Osteocyte (in vitro differentiated cells): ENCODE measurements at regions not wholly inside any gene's neighbourhood (a gene's known extent, or its start where the extent isn't known, plus 50 kb on each side); places are given as distances from the start of the nearest gene placed in this dataset.

ENCODE experiments used
- DNase-seq: peaks from one replicate; pipeline ENCODE4 v3.0.0; 2021; ENCODE audit warnings: mixed read lengths; ENCODE audit not compliant: unreplicated experiment; ENCODE audit errors: extremely low spot score
- H3K27ac Mint-ChIP-seq: one replicate; pipeline ENCODE4 v1.8.0; 2021; ENCODE audit warnings: mild to moderate bottlenecking, mixed read lengths; ENCODE audit not compliant: unreplicated experiment
- H3K27me3 Mint-ChIP-seq: one replicate; pipeline ENCODE4 v1.8.0; 2021; ENCODE audit warnings: mixed read lengths; ENCODE audit not compliant: unreplicated experiment
- H3K36me3 Mint-ChIP-seq: one replicate; pipeline ENCODE4 v1.8.0; 2021; ENCODE audit warnings: mixed read lengths; ENCODE audit not compliant: unreplicated experiment
- H3K4me1 Mint-ChIP-seq: one replicate; pipeline ENCODE4 v1.8.0; 2021; ENCODE audit warnings: mixed read lengths; ENCODE audit not compliant: unreplicated experiment
- H3K4me3 Mint-ChIP-seq: one replicate; pipeline ENCODE4 v1.8.0; 2021; ENCODE audit warnings: mild to moderate bottlenecking, moderate library complexity, mixed read lengths; ENCODE audit not compliant: unreplicated experiment
- H3K9me3 Mint-ChIP-seq: one replicate; pipeline ENCODE4 v1.8.0; 2021; ENCODE audit warnings: mixed read lengths; ENCODE audit not compliant: unreplicated experiment
- TF ChIP-seq, protein P1 (sequence below): fragments of 200-600 bp; sonication (generic); IDR thresholded peaks from 2 replicates; pipeline ENCODE4 v1.5.0; 2021; ENCODE audit warnings: antibody characterized with exemption, mild to moderate bottlenecking, moderate library complexity

DNA sequence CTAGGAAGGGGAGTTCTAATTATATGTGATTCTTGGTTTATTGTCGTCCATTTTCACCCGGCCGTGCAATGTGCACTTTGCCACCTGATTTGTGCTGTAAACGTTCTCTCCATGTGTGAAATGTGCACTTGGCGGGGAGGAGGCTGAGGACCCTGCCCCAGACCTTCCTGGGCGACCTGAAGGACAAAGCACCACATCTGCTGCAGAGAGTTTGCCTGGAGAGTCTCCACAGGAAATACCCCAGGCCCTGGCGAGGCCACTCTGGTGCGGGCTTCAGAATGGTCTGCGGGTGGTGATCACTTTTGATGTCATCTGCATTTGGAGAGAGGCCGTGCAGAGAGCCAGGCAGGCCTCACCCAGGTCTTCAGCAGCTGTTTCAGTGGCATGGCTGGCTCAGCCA lies 224.7 kb downstream of the BRD1 start:
- TF ChIP-seq, protein P1, sequence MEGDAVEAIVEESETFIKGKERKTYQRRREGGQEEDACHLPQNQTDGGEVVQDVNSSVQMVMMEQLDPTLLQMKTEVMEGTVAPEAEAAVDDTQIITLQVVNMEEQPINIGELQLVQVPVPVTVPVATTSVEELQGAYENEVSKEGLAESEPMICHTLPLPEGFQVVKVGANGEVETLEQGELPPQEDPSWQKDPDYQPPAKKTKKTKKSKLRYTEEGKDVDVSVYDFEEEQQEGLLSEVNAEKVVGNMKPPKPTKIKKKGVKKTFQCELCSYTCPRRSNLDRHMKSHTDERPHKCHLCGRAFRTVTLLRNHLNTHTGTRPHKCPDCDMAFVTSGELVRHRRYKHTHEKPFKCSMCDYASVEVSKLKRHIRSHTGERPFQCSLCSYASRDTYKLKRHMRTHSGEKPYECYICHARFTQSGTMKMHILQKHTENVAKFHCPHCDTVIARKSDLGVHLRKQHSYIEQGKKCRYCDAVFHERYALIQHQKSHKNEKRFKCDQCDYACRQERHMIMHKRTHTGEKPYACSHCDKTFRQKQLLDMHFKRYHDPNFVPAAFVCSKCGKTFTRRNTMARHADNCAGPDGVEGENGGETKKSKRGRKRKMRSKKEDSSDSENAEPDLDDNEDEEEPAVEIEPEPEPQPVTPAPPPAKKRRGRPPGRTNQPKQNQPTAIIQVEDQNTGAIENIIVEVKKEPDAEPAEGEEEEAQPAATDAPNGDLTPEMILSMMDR = no peak
- H3K36me3 Mint-ChIP-seq = no peaks in the 10 kb centered on the region
- no peak overlapping the region for H3K27ac Mint-ChIP-seq
- H3K4me1 Mint-ChIP-seq = no peaks in the 10 kb centered on the region
- H3K4me3 Mint-ChIP-seq = no peak overlapping the region
- DNase-seq = no peak
- H3K27me3 Mint-ChIP-seq = no peaks in the 10 kb centered on the region
- peaks cover 20% of the 10 kb centered on the region for H3K9me3 Mint-ChIP-seq

DNA sequence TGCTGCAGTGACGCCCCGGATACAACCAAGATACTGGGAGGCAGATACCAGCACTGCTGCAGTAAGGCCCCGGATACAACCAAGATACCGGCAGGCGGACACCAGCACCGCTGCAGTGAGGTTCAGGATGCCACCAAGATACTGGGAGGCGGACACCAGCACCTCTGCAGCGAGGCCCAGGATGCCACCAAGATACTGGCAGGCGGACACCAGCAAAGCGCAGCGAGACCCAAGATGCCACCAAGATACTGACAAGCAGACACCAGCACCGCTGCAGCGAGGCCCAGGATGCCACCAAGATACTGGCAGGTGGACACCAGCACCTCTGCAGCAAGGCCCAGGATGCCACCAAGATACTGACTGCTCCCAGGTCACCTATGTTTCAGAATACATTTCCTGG lies 225.2 kb downstream of the BRD1 start:
- Mint-ChIP-seq H3K4me1 (no peaks in the 10 kb centered on the region), H3K27ac (no peak overlapping the region), H3K9me3 (peaks cover 19% of the 10 kb centered on the region), H3K4me3 (no peak overlapping the region), H3K36me3 (no peaks in the 10 kb centered on the region), H3K27me3 (no peaks in the 10 kb centered on the region)
- no peak for DNase-seq
- TF ChIP-seq, protein P1 = no peak

DNA sequence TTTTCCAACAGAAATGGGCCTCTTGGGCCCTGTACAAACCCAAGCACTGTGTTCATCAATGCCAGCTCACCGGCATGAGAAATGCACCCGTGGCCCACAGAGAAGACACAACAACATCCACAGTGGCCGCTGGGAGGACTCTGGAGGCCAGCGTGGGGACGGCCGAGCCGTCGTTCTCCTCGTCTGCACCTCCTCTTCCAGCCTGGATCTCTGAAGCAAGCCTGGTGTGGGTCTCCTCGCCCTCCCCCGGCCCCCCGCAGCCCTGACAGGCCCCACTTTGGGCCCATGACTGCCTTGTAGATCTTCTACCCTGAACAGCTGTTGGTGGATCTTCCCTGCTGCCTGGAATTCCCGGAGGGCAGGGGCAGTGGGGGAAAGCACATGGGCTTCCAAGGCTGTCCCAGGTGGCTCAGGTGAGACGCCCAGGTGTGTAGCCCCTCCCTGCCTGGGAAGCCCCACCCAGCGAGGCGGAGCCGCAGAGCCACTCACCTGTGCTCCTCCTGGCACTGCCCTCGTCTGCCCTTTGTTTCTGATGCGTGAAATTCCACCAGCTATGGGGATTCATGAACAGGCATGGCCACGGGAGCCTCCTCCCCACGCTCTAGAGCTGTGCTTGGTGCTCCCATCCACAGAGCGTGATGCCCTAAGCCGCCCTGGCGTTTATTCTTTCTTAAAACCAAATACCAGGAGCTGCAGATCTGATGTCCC lies 225.9 kb downstream of the BRD1 start:
- Mint-ChIP-seq H3K9me3 (peaks cover 13% of the 10 kb centered on the region), H3K36me3 (no peaks in the 10 kb centered on the region), H3K27ac (no peak overlapping the region), H3K4me1 (no peaks in the 10 kb centered on the region), H3K27me3 (no peaks in the 10 kb centered on the region), H3K4me3 (no peak overlapping the region)
- DNase-seq = no peak
- TF ChIP-seq, protein P1 = no peak

DNA sequence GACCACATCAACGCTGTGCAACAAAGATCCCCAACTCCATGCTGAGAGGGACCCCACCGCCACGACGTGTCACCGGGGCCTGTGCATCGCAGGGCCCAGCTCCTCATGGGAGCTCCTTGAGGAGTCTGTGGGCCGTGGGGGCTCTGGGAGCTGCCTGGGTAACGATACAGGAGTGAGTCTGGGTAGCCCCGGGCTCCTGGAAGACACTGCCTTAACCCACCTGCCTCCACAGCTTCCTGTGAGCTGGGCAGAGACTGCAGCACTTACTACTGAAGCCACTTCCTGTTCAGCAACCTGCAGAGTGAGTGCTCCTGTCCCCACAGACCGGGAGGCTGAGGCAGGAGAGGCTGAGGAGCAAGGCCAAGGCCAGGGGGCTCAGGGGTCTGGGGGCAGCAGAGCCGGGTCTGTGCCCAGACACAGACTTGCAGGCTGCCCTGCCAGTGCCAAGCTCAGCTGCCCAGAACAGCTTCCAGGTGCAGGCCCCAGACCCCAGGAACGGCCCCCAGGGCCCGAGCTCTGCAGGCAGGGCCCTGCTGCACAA lies 226.7 kb downstream of the BRD1 start:
- H3K4me1 Mint-ChIP-seq = no peaks in the 10 kb centered on the region
- H3K36me3 Mint-ChIP-seq = no peaks in the 10 kb centered on the region
- H3K4me3 Mint-ChIP-seq = no peak overlapping the region
- peaks cover 13% of the 10 kb centered on the region for H3K9me3 Mint-ChIP-seq
- TF ChIP-seq, protein P1 = no peak
- no peak overlapping the region for H3K27ac Mint-ChIP-seq
- DNase-seq = no peak
- no peaks in the 10 kb centered on the region for H3K27me3 Mint-ChIP-seq

DNA sequence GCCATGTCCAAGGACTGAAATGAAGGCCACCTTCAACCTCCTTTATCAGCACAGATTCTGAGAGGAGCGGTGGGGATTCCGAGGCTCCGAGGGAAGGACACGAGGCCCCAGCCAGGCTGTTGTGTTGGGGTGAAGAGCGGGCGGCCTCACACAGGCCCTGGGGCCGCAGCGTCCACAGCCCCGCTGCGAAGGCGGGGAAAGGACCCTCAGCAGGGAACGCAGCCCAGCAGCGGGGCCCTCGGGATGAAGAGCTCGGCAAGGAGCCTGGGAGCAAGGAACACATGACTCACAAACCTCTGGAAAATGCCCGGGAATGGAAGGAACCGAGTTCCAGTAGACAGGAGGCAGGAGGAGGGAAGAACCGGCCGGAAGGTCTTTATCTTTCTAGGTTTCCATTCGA lies 227.2 kb downstream of the BRD1 start:
- no peak overlapping the region for H3K4me3 Mint-ChIP-seq
- no peaks in the 10 kb centered on the region for H3K36me3 Mint-ChIP-seq
- H3K4me1 Mint-ChIP-seq = no peaks in the 10 kb centered on the region
- no peak for DNase-seq
- H3K27ac Mint-ChIP-seq = no peak overlapping the region
- no peaks in the 10 kb centered on the region for H3K27me3 Mint-ChIP-seq
- H3K9me3 Mint-ChIP-seq = peaks cover 13% of the 10 kb centered on the region
- TF ChIP-seq, protein P1 = no peak
